Activated B cell treated with CpG ODN at 0.5 μM for 24 hours (primary cell): ENCODE measurements at regions not wholly inside any gene's neighbourhood (a gene's known extent, or its start where the extent isn't known, plus 50 kb on each side); places are given as distances from the start of the nearest gene placed in this dataset.

Source experiments
- ATAC-seq: fragments of 200-7000 bp; cut with Tn5 transposase; one replicate; pipeline ENCODE4 v1.10.0; 2021; ENCODE audit warnings: low read depth, mild to moderate bottlenecking, moderate library complexity
- CTCF ChIA-PET: fragments of 350-600 bp; sonication (Branson Sonifier 250); formaldehyde crosslinking; loops from one replicate; lab custom pipeline; 2021; ENCODE audit warnings: antibody characterized with exemption; lab: Charles Lee
- POLR2A ChIA-PET: fragments of 350-600 bp; sonication (Branson Sonifier 250); formaldehyde crosslinking; loops from one replicate; lab custom pipeline; 2021; ENCODE audit warnings: antibody characterized with exemption; lab: Charles Lee
- DNase-seq: peaks from one replicate; pipeline ENCODE4 v3.0.0; 2022
- H3K27ac Mint-ChIP-seq: one replicate; pipeline ENCODE4 v1.8.0; 2020; ENCODE audit warnings: mixed read lengths
- H3K27me3 Mint-ChIP-seq: one replicate; pipeline ENCODE4 v1.8.0; 2021; ENCODE audit warnings: mixed read lengths
- H3K36me3 Mint-ChIP-seq: one replicate; pipeline ENCODE4 v1.8.0; 2021; ENCODE audit warnings: low read depth, mixed read lengths
- H3K4me1 Mint-ChIP-seq: one replicate; pipeline ENCODE4 v1.8.0; 2021; ENCODE audit warnings: mixed read lengths
- H3K4me3 Mint-ChIP-seq: one replicate; pipeline ENCODE4 v1.8.0; 2020; ENCODE audit warnings: mild to moderate bottlenecking, mixed read lengths
- H3K9me3 Mint-ChIP-seq: one replicate; pipeline ENCODE4 v1.8.0; 2020; ENCODE audit warnings: mixed read lengths
- intact Hi-C: fragments of 100-400 bp; cut with micrococcal nuclease; formaldehyde crosslinking; loops from one replicate; pipeline ENCODE4 v1.15.1; 2024
- TF ChIP-seq, protein P1 (sequence below): fragments of 200-600 bp; IDR thresholded peaks from one replicate; pipeline ENCODE4 v1.8.0; 2022; ENCODE audit warnings: antibody characterized with exemption, mild to moderate bottlenecking

- Mint-ChIP-seq H3K9me3 (no peaks in the 10 kb centered on the region), H3K4me1 (no peaks in the 10 kb centered on the region), H3K27ac (no peak overlapping the region), H3K27me3 (peaks cover 2% of the 10 kb centered on the region), H3K4me3 (no peak overlapping the region), H3K36me3 (no peaks in the 10 kb centered on the region)
- ChIA-PET POLR2A (no interaction called here), CTCF (no interaction called here)
- ATAC-seq (no peak), DNase-seq (no peak)
- intact Hi-C loops: loop anchor here (10.0 kb wide), 1 partner anchor 853 kb away; no protein-coding TSS in a partner anchor
- TF ChIP-seq, protein P1, sequence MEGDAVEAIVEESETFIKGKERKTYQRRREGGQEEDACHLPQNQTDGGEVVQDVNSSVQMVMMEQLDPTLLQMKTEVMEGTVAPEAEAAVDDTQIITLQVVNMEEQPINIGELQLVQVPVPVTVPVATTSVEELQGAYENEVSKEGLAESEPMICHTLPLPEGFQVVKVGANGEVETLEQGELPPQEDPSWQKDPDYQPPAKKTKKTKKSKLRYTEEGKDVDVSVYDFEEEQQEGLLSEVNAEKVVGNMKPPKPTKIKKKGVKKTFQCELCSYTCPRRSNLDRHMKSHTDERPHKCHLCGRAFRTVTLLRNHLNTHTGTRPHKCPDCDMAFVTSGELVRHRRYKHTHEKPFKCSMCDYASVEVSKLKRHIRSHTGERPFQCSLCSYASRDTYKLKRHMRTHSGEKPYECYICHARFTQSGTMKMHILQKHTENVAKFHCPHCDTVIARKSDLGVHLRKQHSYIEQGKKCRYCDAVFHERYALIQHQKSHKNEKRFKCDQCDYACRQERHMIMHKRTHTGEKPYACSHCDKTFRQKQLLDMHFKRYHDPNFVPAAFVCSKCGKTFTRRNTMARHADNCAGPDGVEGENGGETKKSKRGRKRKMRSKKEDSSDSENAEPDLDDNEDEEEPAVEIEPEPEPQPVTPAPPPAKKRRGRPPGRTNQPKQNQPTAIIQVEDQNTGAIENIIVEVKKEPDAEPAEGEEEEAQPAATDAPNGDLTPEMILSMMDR: no peak
Observed at GRCh38 chrX:139121616-139122286, 408.8 kb upstream of the F9 start.

DNA sequence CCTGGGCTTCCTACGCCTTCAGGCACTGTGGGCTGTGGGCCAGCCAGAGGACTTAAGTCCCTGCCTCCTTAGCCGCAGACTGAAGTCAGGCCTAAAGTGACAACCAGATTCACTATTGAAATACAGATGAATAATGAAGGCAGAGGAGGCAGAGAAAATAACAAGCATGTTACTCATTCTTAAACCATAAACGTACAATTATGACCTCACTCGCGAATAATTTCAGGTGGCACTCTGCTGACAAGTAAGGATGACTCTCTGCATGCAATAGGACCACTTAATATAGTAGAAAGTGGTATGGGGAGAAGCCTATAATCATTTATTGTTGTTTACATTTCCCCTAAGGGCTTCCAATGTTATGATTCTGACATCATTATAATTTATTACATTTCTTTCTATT is 409.2 kb upstream of the FGF13 start:
- POLR2A ChIA-PET: no interaction called here
- no peaks in the 10 kb centered on the region for H3K9me3 Mint-ChIP-seq
- no peak overlapping the region for H3K4me3 Mint-ChIP-seq
- TF ChIP-seq, protein P1: no peak
- no peak for ATAC-seq
- intact Hi-C loops: loop anchor here (10.0 kb wide), 1 partner anchor 854 kb away; no protein-coding TSS in a partner anchor
- CTCF ChIA-PET: no interaction called here
- peaks cover 2% of the 10 kb centered on the region for H3K27me3 Mint-ChIP-seq
- no peak overlapping the region for H3K27ac Mint-ChIP-seq
- H3K36me3 Mint-ChIP-seq: no peaks in the 10 kb centered on the region
- no peaks in the 10 kb centered on the region for H3K4me1 Mint-ChIP-seq
- DNase-seq: no peak

GRCh38 chrX:139113708-139114107 is 402.2 kb upstream of the FGF13 start:
- ATAC-seq: no peak
- Mint-ChIP-seq H3K36me3 (no peaks in the 10 kb centered on the region), H3K9me3 (no peaks in the 10 kb centered on the region), H3K27me3 (no peaks in the 10 kb centered on the region), H3K4me3 (no peak overlapping the region), H3K27ac (no peak overlapping the region), H3K4me1 (no peaks in the 10 kb centered on the region)
- POLR2A ChIA-PET: no interaction called here
- intact Hi-C loops: no loop called here
- TF ChIP-seq, protein P1: no peak
- no peak for DNase-seq
- CTCF ChIA-PET: no interaction called here

GRCh38 chrX:139112432-139112831 is 400.9 kb upstream of the FGF13 start:
- ChIA-PET POLR2A (no interaction called here), CTCF (no interaction called here)
- Mint-ChIP-seq H3K36me3 (no peaks in the 10 kb centered on the region), H3K9me3 (no peaks in the 10 kb centered on the region), H3K27ac (no peak overlapping the region), H3K27me3 (no peaks in the 10 kb centered on the region), H3K4me3 (no peak overlapping the region), H3K4me1 (no peaks in the 10 kb centered on the region)
- no peak for DNase-seq
- intact Hi-C loops: no loop called here
- TF ChIP-seq, protein P1: no peak
- no peak for ATAC-seq

DNA sequence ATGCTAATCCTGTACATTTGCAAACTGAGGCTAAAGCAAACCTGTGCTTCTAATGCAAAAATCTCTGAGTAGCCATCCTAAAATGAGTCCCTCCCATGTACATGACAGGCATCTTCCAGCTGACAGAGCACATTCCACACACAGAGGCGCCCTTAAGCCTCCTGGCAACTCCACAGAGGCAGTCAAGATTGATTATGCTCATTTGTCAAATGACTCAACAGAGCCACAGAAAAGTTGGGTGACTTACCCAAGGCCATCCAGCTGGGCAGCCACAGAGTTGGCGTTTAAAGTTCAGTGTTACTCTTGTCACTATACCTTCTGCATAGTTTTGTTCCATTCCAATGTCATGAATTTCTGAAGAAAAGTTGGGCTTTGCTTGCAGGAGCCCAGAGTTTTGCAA is 394.6 kb upstream of the FGF13 start:
- no peak overlapping the region for H3K27ac Mint-ChIP-seq
- no peaks in the 10 kb centered on the region for H3K27me3 Mint-ChIP-seq
- no peaks in the 10 kb centered on the region for H3K9me3 Mint-ChIP-seq
- H3K36me3 Mint-ChIP-seq: no peaks in the 10 kb centered on the region
- H3K4me1 Mint-ChIP-seq: no peaks in the 10 kb centered on the region
- POLR2A ChIA-PET: no interaction called here
- DNase-seq: no peak
- CTCF ChIA-PET: no interaction called here
- H3K4me3 Mint-ChIP-seq: no peak overlapping the region
- TF ChIP-seq, protein P1: no peak
- intact Hi-C loops: no loop called here
- no peak for ATAC-seq
